WTC11 (cell line): ENCODE measurements at regions not wholly inside any gene's neighbourhood (a gene's known extent, or its start where the extent isn't known, plus 50 kb on each side); places are given as distances from the start of the nearest gene placed in this dataset.

ENCODE experiments used
- ATAC-seq: fragments of 200-7000 bp; cut with Tn5 transposase; 2 replicates; pipeline ENCODE4 v1.10.0; 2021; ENCODE audit warnings: mild to moderate bottlenecking, moderate library complexity
- CTCF ChIA-PET: fragments of 300-600 bp; sonication (Branson Sonifier 250); formaldehyde crosslinking; loops from one replicate; lab custom pipeline; 2021; ENCODE audit warnings: antibody characterized with exemption; lab: Charles Lee
- POLR2A ChIA-PET: fragments of 350-600 bp; sonication (Branson Sonifier 250); formaldehyde crosslinking; loops from one replicate; lab custom pipeline; 2021; ENCODE audit warnings: antibody characterized with exemption; lab: Charles Lee
- DNase-seq: peaks from one replicate; pipeline ENCODE4 v3.0.0; 2021; ENCODE audit warnings: low spot score
- H3K27ac Mint-ChIP-seq: 2 replicates; pipeline ENCODE4 v1.8.0; 2021; ENCODE audit warnings: mixed read lengths
- H3K27me3 Mint-ChIP-seq: 2 replicates; pipeline ENCODE4 v1.8.0; 2021; ENCODE audit warnings: low read depth, mild to moderate bottlenecking, moderate library complexity, mixed read lengths
- H3K36me3 Mint-ChIP-seq: 2 replicates; pipeline ENCODE4 v1.8.0; 2021; ENCODE audit warnings: mixed read lengths
- H3K4me1 Mint-ChIP-seq: 2 replicates; pipeline ENCODE4 v1.8.0; 2022; ENCODE audit warnings: mixed read lengths
- H3K4me3 Mint-ChIP-seq: 2 replicates; pipeline ENCODE4 v1.8.0; 2021; ENCODE audit warnings: mild to moderate bottlenecking, moderate library complexity, mixed read lengths
- H3K9me3 Mint-ChIP-seq: 2 replicates; pipeline ENCODE4 v1.8.0; 2021; ENCODE audit warnings: mixed read lengths
- ATF6 ChIP-seq: sonication (generic); formaldehyde crosslinking; IDR thresholded peaks from 2 replicates; pipeline ENCODE4 v1.8.1; 2023; ENCODE audit warnings: mild to moderate bottlenecking, missing genetic modification reagents
- CREB1 ChIP-seq: sonication (generic); formaldehyde crosslinking; IDR thresholded peaks from 2 replicates; pipeline ENCODE4 v1.8.0; 2023; ENCODE audit warnings: mild to moderate bottlenecking, missing genetic modification reagents
- CREM ChIP-seq: sonication (generic); formaldehyde crosslinking; IDR thresholded peaks from 2 replicates; pipeline ENCODE4 v1.8.1; 2022; ENCODE audit warnings: mild to moderate bottlenecking, missing genetic modification reagents, moderate library complexity
- ELF4 ChIP-seq: sonication (generic); formaldehyde crosslinking; IDR thresholded peaks from 2 replicates; pipeline ENCODE4 v1.8.1; 2022; ENCODE audit warnings: low read depth, mild to moderate bottlenecking, moderate library complexity, missing genetic modification reagents
- ETV6 ChIP-seq: sonication (generic); formaldehyde crosslinking; IDR thresholded peaks from 2 replicates; pipeline ENCODE4 v1.8.1; 2022; ENCODE audit warnings: mild to moderate bottlenecking, missing genetic modification reagents
- FOXK1 ChIP-seq: sonication (generic); formaldehyde crosslinking; IDR thresholded peaks from 2 replicates; pipeline ENCODE4 v1.8.0; 2022; ENCODE audit warnings: mild to moderate bottlenecking, moderate library complexity, missing genetic modification reagents
- FOXP1 ChIP-seq: sonication (generic); formaldehyde crosslinking; IDR thresholded peaks from 2 replicates; pipeline ENCODE4 v1.8.0; 2022; ENCODE audit warnings: missing genetic modification reagents, mild to moderate bottlenecking, moderate library complexity, borderline replicate concordance
- GRHL2 ChIP-seq: fragments of 250-450 bp; sonication (Bioruptor Pico); IDR thresholded peaks from 2 replicates; pipeline ENCODE4 v1.8.0; 2022; ENCODE audit warnings: mild to moderate bottlenecking, moderate library complexity; ENCODE audit not compliant: insufficient replicate concordance, severe bottlenecking
- HMGA2 ChIP-seq: fragments of 250-450 bp; sonication (Bioruptor Pico); IDR thresholded peaks from 2 replicates; pipeline ENCODE4 v1.4.0; 2021; ENCODE audit warnings: mild to moderate bottlenecking, moderate library complexity
- MXD4 ChIP-seq: fragments of 250-450 bp; sonication (Bioruptor Pico); IDR thresholded peaks from 2 replicates; pipeline ENCODE4 v1.8.0; 2021; ENCODE audit warnings: mild to moderate bottlenecking, moderate library complexity, borderline replicate concordance
- NFE2L1 ChIP-seq: sonication (generic); formaldehyde crosslinking; IDR thresholded peaks from 2 replicates; pipeline ENCODE4 v1.8.1; 2023; ENCODE audit warnings: missing genetic modification reagents
- NR1H2 ChIP-seq: sonication (generic); formaldehyde crosslinking; IDR thresholded peaks from 2 replicates; pipeline ENCODE4 v1.9.0; 2021; ENCODE audit warnings: mild to moderate bottlenecking, moderate library complexity, missing genetic modification reagents
- RELA ChIP-seq: sonication (generic); formaldehyde crosslinking; IDR thresholded peaks from 2 replicates; pipeline ENCODE4 v1.8.1; 2022; ENCODE audit warnings: missing genetic modification reagents, mild to moderate bottlenecking, borderline replicate concordance
- SMAD3 ChIP-seq: sonication (generic); formaldehyde crosslinking; IDR thresholded peaks from 2 replicates; pipeline ENCODE4 v1.8.0; 2022; ENCODE audit warnings: missing genetic modification reagents, mild to moderate bottlenecking, borderline replicate concordance
- SP1 ChIP-seq: sonication (generic); formaldehyde crosslinking; conservative IDR thresholded peaks from 2 replicates; pipeline ENCODE4 v1.8.1; 2022; ENCODE audit warnings: missing genetic modification reagents
- TEAD4 ChIP-seq: sonication (generic); formaldehyde crosslinking; IDR thresholded peaks from 2 replicates; pipeline ENCODE4 v1.8.0; 2022; ENCODE audit warnings: mild to moderate bottlenecking, missing genetic modification reagents
- ZNF317 ChIP-seq: sonication (generic); formaldehyde crosslinking; IDR thresholded peaks from 2 replicates; pipeline ENCODE4 v1.8.1; 2023; ENCODE audit warnings: low read depth, mild to moderate bottlenecking, moderate library complexity, missing genetic modification reagents, borderline replicate concordance
- ZNF396 ChIP-seq: fragments of 250-450 bp; sonication (Bioruptor Pico); IDR thresholded peaks from 2 replicates; pipeline ENCODE4 v1.8.0; 2021; ENCODE audit warnings: mild to moderate bottlenecking, moderate library complexity, borderline replicate concordance
- TF ChIP-seq, protein P1 (sequence below): fragments of 250-450 bp; sonication (Bioruptor Pico); IDR thresholded peaks from 2 replicates; pipeline ENCODE4 v1.9.0; 2021; ENCODE audit warnings: moderate library complexity, mild to moderate bottlenecking, inconsistent platforms, borderline replicate concordance
- TF ChIP-seq, protein P2 (sequence below): sonication (generic); formaldehyde crosslinking; IDR thresholded peaks from 2 replicates; pipeline ENCODE4 v1.8.0; 2023; ENCODE audit warnings: missing genetic modification reagents, mild to moderate bottlenecking, borderline replicate concordance
- TF ChIP-seq, protein P3 (sequence below): sonication (generic); formaldehyde crosslinking; conservative IDR thresholded peaks from 2 replicates; pipeline ENCODE4 v1.8.1; 2022; ENCODE audit warnings: mild to moderate bottlenecking, missing genetic modification reagents
- TF ChIP-seq, protein P4 (sequence below): sonication (generic); formaldehyde crosslinking; IDR thresholded peaks from 2 replicates; pipeline ENCODE4 v1.8.1; 2022; ENCODE audit warnings: low read depth, mild to moderate bottlenecking, moderate library complexity, missing genetic modification reagents, borderline replicate concordance
- TF ChIP-seq, protein P5 (sequence below): fragments of 250-450 bp; sonication (Bioruptor Pico); IDR thresholded peaks from 2 replicates; pipeline ENCODE4 v2.1.2; 2022; ENCODE audit warnings: mild to moderate bottlenecking, moderate library complexity

DNA sequence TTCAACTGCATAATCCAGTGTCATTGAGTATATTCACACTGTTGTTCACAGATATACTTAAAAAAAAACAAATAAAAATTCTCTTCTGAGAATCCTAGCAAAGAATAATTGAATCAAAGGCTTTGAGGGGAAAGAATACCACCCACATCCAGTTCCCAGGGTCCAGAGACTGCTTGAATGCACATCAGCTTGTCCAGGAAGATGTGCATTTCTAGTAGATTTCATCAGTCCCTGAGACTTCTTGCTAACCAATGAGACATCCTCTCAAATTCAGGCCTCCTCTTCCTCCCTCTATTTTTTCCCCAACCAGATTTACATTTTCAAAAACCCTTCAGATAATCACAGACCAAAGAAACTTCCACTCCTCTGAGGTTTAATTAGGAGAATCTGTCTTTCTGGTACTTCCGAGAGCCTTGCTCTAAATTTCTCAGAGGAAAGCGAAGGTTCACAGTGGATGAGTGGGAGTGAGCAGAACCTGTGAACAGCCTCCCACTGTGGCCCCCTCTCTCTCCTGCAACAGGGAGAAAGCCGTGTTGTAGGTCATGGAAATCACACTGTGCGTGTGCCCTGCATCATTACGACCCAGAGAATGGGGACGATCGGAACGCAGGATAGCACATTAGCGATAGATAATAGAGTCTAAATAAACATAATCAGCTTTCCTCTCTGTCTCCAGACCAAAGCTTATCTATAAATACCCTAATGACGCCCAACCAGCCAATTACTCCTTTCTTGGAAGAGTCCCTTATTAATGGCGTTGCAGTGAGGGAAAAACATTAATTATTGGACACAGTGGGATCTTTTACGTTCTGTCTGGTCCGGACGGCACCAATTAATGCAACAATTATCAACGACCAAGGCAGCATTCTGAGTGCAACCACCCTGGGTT, 212.5 kb downstream of the EMX2 start:
- POLR2A ChIA-PET: no interaction called here
- no peak overlapping the region for H3K27ac Mint-ChIP-seq

GRCh38 chr10:117755659-117756014, 213.1 kb downstream of the EMX2 start:
- no peak overlapping the region for H3K4me3 Mint-ChIP-seq
- CTCF ChIA-PET: interaction anchor here (1.4 kb wide), 1 partner anchor 22 kb away, joined by 3 read pairs; no protein-coding TSS in a partner anchor
- H3K9me3 Mint-ChIP-seq: no peaks in the 10 kb centered on the region
- POLR2A ChIA-PET: no interaction called here
- H3K27me3 Mint-ChIP-seq: no peaks in the 10 kb centered on the region
- H3K36me3 Mint-ChIP-seq: no peaks in the 10 kb centered on the region
- ATAC-seq (no peak), DNase-seq (no peak)
- no peak overlapping the region for H3K27ac Mint-ChIP-seq
- H3K4me1 Mint-ChIP-seq: peaks cover 6% of the 10 kb centered on the region; the same call in 1 of the 2 replicates
- TF ChIP-seq, protein P1, sequence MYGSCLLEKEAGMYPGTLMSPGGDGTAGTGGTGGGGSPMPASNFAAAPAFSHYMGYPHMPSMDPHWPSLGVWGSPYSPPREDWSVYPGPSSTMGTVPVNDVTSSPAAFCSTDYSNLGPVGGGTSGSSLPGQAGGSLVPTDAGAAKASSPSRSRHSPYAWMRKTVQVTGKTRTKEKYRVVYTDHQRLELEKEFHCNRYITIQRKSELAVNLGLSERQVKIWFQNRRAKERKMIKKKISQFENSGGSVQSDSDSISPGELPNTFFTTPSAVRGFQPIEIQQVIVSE (CRISPR knock-in tag): no peak
- TF ChIP-seq HMGA2: no peak
- TF ChIP-seq TEAD4 (CRISPR knock-in tag): no peak
- TF ChIP-seq FOXK1: no peak
- TF ChIP-seq, protein P2, sequence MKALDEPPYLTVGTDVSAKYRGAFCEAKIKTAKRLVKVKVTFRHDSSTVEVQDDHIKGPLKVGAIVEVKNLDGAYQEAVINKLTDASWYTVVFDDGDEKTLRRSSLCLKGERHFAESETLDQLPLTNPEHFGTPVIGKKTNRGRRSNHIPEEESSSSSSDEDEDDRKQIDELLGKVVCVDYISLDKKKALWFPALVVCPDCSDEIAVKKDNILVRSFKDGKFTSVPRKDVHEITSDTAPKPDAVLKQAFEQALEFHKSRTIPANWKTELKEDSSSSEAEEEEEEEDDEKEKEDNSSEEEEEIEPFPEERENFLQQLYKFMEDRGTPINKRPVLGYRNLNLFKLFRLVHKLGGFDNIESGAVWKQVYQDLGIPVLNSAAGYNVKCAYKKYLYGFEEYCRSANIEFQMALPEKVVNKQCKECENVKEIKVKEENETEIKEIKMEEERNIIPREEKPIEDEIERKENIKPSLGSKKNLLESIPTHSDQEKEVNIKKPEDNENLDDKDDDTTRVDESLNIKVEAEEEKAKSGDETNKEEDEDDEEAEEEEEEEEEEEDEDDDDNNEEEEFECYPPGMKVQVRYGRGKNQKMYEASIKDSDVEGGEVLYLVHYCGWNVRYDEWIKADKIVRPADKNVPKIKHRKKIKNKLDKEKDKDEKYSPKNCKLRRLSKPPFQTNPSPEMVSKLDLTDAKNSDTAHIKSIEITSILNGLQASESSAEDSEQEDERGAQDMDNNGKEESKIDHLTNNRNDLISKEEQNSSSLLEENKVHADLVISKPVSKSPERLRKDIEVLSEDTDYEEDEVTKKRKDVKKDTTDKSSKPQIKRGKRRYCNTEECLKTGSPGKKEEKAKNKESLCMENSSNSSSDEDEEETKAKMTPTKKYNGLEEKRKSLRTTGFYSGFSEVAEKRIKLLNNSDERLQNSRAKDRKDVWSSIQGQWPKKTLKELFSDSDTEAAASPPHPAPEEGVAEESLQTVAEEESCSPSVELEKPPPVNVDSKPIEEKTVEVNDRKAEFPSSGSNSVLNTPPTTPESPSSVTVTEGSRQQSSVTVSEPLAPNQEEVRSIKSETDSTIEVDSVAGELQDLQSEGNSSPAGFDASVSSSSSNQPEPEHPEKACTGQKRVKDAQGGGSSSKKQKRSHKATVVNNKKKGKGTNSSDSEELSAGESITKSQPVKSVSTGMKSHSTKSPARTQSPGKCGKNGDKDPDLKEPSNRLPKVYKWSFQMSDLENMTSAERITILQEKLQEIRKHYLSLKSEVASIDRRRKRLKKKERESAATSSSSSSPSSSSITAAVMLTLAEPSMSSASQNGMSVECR (CRISPR knock-in tag): no peak
- no peak for TF ChIP-seq FOXP1 (CRISPR knock-in tag)
- TF ChIP-seq ZNF396 (CRISPR knock-in tag): no peak
- TF ChIP-seq, protein P3, sequence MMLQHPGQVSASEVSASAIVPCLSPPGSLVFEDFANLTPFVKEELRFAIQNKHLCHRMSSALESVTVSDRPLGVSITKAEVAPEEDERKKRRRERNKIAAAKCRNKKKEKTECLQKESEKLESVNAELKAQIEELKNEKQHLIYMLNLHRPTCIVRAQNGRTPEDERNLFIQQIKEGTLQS (CRISPR knock-in tag): no peak
- no peak for TF ChIP-seq MXD4 (CRISPR knock-in tag)
- no peak for TF ChIP-seq ZNF317 (CRISPR knock-in tag)
- TF ChIP-seq ETV6: no peak
- TF ChIP-seq CREM (CRISPR knock-in tag): no peak
- TF ChIP-seq NR1H2 (CRISPR knock-in tag): no peak
- no peak for TF ChIP-seq RELA (CRISPR knock-in tag)

More for the DNA sequence above, 212.5 kb downstream of the EMX2 start:
- H3K9me3 Mint-ChIP-seq: no peaks in the 10 kb centered on the region
- DNase-seq: no peak
- H3K4me1 Mint-ChIP-seq: peaks cover 6% of the 10 kb centered on the region; the same call in 1 of the 2 replicates
- H3K27me3 Mint-ChIP-seq: no peaks in the 10 kb centered on the region
- TF ChIP-seq CREB1 (CRISPR knock-in tag) (no peak), ELF4 (CRISPR knock-in tag) (no peak), GRHL2 (CRISPR knock-in tag) (no peak), SMAD3 (CRISPR knock-in tag) (no peak), ATF6 (CRISPR knock-in tag) (no peak), NFE2L1 (CRISPR knock-in tag) (no peak), SP1 (CRISPR knock-in tag) (no peak), RELA (CRISPR knock-in tag) (no peak)
- TF ChIP-seq, protein P4, sequence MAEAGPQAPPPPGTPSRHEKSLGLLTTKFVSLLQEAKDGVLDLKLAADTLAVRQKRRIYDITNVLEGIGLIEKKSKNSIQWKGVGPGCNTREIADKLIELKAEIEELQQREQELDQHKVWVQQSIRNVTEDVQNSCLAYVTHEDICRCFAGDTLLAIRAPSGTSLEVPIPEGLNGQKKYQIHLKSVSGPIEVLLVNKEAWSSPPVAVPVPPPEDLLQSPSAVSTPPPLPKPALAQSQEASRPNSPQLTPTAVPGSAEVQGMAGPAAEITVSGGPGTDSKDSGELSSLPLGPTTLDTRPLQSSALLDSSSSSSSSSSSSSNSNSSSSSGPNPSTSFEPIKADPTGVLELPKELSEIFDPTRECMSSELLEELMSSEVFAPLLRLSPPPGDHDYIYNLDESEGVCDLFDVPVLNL (CRISPR knock-in tag): no peak
- TF ChIP-seq, protein P5, sequence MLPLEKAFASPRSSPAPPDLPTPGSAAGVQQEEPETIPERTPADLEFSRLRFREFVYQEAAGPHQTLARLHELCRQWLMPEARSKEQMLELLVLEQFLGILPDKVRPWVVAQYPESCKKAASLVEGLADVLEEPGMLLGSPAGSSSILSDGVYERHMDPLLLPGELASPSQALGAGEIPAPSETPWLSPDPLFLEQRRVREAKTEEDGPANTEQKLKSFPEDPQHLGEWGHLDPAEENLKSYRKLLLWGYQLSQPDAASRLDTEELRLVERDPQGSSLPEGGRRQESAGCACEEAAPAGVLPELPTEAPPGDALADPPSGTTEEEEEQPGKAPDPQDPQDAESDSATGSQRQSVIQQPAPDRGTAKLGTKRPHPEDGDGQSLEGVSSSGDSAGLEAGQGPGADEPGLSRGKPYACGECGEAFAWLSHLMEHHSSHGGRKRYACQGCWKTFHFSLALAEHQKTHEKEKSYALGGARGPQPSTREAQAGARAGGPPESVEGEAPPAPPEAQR (CRISPR knock-in tag): no peak
- no peaks in the 10 kb centered on the region for H3K36me3 Mint-ChIP-seq
- no peak overlapping the region for H3K4me3 Mint-ChIP-seq
- no peak for ATAC-seq
- CTCF ChIA-PET: interaction anchor here (1.4 kb wide), 1 partner anchor 21 kb away, joined by 3 read pairs; no protein-coding TSS in a partner anchor
